ENCODE measurements at regions not wholly inside any gene's neighbourhood (a gene's known extent, or its start where the extent isn't known, plus 50 kb on each side); places are given as distances from the start of the nearest gene placed in this dataset.

GRCh38 chr7:54869523-54869922, 110.5 kb upstream of the SEC61G start:
- in situ Hi-C loops (cut with HindIII; ENCODE audit: low pct_unique_long_range_greater_than_20kb, low sequenced_read_pairs) (no loop called here), intact Hi-C loops (cut with micrococcal nuclease; ENCODE audit: unreplicated experiment) (no loop called here)
- TF ChIP-seq, protein P1, sequence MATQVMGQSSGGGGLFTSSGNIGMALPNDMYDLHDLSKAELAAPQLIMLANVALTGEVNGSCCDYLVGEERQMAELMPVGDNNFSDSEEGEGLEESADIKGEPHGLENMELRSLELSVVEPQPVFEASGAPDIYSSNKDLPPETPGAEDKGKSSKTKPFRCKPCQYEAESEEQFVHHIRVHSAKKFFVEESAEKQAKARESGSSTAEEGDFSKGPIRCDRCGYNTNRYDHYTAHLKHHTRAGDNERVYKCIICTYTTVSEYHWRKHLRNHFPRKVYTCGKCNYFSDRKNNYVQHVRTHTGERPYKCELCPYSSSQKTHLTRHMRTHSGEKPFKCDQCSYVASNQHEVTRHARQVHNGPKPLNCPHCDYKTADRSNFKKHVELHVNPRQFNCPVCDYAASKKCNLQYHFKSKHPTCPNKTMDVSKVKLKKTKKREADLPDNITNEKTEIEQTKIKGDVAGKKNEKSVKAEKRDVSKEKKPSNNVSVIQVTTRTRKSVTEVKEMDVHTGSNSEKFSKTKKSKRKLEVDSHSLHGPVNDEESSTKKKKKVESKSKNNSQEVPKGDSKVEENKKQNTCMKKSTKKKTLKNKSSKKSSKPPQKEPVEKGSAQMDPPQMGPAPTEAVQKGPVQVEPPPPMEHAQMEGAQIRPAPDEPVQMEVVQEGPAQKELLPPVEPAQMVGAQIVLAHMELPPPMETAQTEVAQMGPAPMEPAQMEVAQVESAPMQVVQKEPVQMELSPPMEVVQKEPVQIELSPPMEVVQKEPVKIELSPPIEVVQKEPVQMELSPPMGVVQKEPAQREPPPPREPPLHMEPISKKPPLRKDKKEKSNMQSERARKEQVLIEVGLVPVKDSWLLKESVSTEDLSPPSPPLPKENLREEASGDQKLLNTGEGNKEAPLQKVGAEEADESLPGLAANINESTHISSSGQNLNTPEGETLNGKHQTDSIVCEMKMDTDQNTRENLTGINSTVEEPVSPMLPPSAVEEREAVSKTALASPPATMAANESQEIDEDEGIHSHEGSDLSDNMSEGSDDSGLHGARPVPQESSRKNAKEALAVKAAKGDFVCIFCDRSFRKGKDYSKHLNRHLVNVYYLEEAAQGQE (IDR thresholded peaks at IDR 0.05; ENCODE audit: insufficient read depth in 1 of 2, low read depth in 2 of 2, low read length in 1 of 2), result no peak
- no peak for TF ChIP-seq POLR2AphosphoS5 (IDR thresholded peaks at IDR 0.05; ENCODE audit: low read depth, low read length)
- no peak for TF ChIP-seq SIN3A (IDR thresholded peaks at IDR 0.05; ENCODE audit: borderline replicate concordance, insufficient read depth, low read depth, low read length)
- TF ChIP-seq TCF7L2 (IDR thresholded peaks at IDR 0.05; ENCODE audit: low read depth, low read length), result no peak
- TF ChIP-seq, protein P2, sequence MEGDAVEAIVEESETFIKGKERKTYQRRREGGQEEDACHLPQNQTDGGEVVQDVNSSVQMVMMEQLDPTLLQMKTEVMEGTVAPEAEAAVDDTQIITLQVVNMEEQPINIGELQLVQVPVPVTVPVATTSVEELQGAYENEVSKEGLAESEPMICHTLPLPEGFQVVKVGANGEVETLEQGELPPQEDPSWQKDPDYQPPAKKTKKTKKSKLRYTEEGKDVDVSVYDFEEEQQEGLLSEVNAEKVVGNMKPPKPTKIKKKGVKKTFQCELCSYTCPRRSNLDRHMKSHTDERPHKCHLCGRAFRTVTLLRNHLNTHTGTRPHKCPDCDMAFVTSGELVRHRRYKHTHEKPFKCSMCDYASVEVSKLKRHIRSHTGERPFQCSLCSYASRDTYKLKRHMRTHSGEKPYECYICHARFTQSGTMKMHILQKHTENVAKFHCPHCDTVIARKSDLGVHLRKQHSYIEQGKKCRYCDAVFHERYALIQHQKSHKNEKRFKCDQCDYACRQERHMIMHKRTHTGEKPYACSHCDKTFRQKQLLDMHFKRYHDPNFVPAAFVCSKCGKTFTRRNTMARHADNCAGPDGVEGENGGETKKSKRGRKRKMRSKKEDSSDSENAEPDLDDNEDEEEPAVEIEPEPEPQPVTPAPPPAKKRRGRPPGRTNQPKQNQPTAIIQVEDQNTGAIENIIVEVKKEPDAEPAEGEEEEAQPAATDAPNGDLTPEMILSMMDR (IDR thresholded peaks at IDR 0.05), result no peak
- ATAC-seq (no peak), DNase-seq (ENCODE audit: low read depth, low spot score) (no peak)
- Histone ChIP-seq H3K4me3 (ENCODE audit: low read depth in 2 of 2, low read length in 2 of 2) (no peak overlapping the region), H3K27ac (ENCODE audit: low read length) (no peak overlapping the region), H3K36me3 (ENCODE audit: control insufficient read depth, insufficient read depth, low read length) (no peaks in the 10 kb centered on the region), H3K27me3 (ENCODE audit: control insufficient read depth, insufficient read depth, low read length) (no peaks in the 10 kb centered on the region), H3K9me3 (ENCODE audit: control insufficient read depth, insufficient read depth, low read depth, low read length) (no peaks in the 10 kb centered on the region), H3K4me1 (ENCODE audit: control insufficient read depth, insufficient read depth, low read length) (no peaks in the 10 kb centered on the region)
- ChIA-PET CTCF (no interaction called here), POLR2A (no interaction called here)
- no TSS peak for BruUV-seq (replicated peaks)

- H3K27me3 ChIP-seq (ENCODE audit: control insufficient read depth, insufficient read depth, low read length), result no peaks in the 10 kb centered on the region
- ATAC-seq, result no peak
- H3K9me3 ChIP-seq (ENCODE audit: control insufficient read depth, insufficient read depth, low read depth, low read length), result no peaks in the 10 kb centered on the region
- ChIA-PET CTCF (no interaction called here), POLR2A (no interaction called here)
- H3K4me3 ChIP-seq (ENCODE audit: low read depth in 2 of 2, low read length in 2 of 2), result no peak overlapping the region
- H3K36me3 ChIP-seq (ENCODE audit: control insufficient read depth, insufficient read depth, low read length), result no peaks in the 10 kb centered on the region
- no peak for DNase-seq (ENCODE audit: low read depth, low spot score)
- TF ChIP-seq, protein P2 (IDR thresholded peaks at IDR 0.05), result no peak
- TF ChIP-seq, protein P1 (IDR thresholded peaks at IDR 0.05; ENCODE audit: insufficient read depth in 1 of 2, low read depth in 2 of 2, low read length in 1 of 2), result no peak
- TF ChIP-seq TCF7L2 (IDR thresholded peaks at IDR 0.05; ENCODE audit: low read depth, low read length), result no peak
- no peak for TF ChIP-seq SIN3A (IDR thresholded peaks at IDR 0.05; ENCODE audit: borderline replicate concordance, insufficient read depth, low read depth, low read length)
- no peak for TF ChIP-seq POLR2AphosphoS5 (IDR thresholded peaks at IDR 0.05; ENCODE audit: low read depth, low read length)
- no peaks in the 10 kb centered on the region for H3K4me1 ChIP-seq (ENCODE audit: control insufficient read depth, insufficient read depth, low read length)
- intact Hi-C loops (cut with micrococcal nuclease; ENCODE audit: unreplicated experiment) (no loop called here), in situ Hi-C loops (cut with HindIII; ENCODE audit: low pct_unique_long_range_greater_than_20kb, low sequenced_read_pairs) (no loop called here)
- no TSS peak for BruUV-seq (replicated peaks)
- no peak overlapping the region for H3K27ac ChIP-seq (ENCODE audit: low read length)
These were observed 115.8 kb upstream of the SEC61G start for GRCh38 chr7:54874804-54875203.

All from Panc1 (cell line).